Smooth muscle cell (in vitro differentiated cells): ENCODE measurements at regions not wholly inside any gene's neighbourhood (a gene's known extent, or its start where the extent isn't known, plus 50 kb on each side); places are given as distances from the start of the nearest gene placed in this dataset.

Experiments
- DNase-seq: peaks from one replicate; lab custom pipeline; 2025; ENCODE audit not compliant: unreplicated experiment; lab: John Stamatoyannopoulos, UW
- H2AFZ ChIP-seq: fragments of 200-600 bp; sonication (generic); 2 replicates; pipeline ENCODE4 v1.6.0; 2016; ENCODE audit warnings: antibody characterized with exemption, low read depth, mild to moderate bottlenecking
- H3F3A ChIP-seq: fragments of 200-600 bp; sonication (generic); 2 replicates; pipeline ENCODE4 v1.6.0; 2017; ENCODE audit warnings: antibody characterized with exemption, low read depth
- H3K27ac ChIP-seq: fragments of 200-600 bp; sonication (generic); 2 replicates; pipeline ENCODE4 v1.5.1; 2016; ENCODE audit warnings: low read depth, mild to moderate bottlenecking
- H3K27me3 ChIP-seq: fragments of 200-600 bp; sonication (generic); 2 replicates; pipeline ENCODE4 v1.6.1; 2016; ENCODE audit warnings: low read depth, mild to moderate bottlenecking
- H3K36me3 ChIP-seq: fragments of 200-600 bp; sonication (generic); 2 replicates; pipeline ENCODE4 v1.5.1; 2016; ENCODE audit warnings: low read depth
- H3K4me1 ChIP-seq: fragments of 200-600 bp; sonication (generic); 2 replicates; pipeline ENCODE4 v1.5.1; 2016; ENCODE audit warnings: low read depth
- H3K4me2 ChIP-seq: fragments of 200-600 bp; sonication (generic); 2 replicates; pipeline ENCODE4 v1.6.0; 2016; ENCODE audit warnings: mild to moderate bottlenecking
- H3K4me3 ChIP-seq: fragments of 200-600 bp; sonication (generic); 2 replicates; pipeline ENCODE4 v1.5.1; 2016; ENCODE audit warnings: mild to moderate bottlenecking
- H3K79me2 ChIP-seq: fragments of 200-600 bp; sonication (generic); 2 replicates; pipeline ENCODE4 v1.6.0; 2016; ENCODE audit warnings: low read depth, mild to moderate bottlenecking
- H3K9ac ChIP-seq: fragments of 200-600 bp; sonication (generic); 2 replicates; pipeline ENCODE4 v1.6.0; 2016; ENCODE audit warnings: low read depth
- H3K9me3 ChIP-seq: fragments of 200-600 bp; sonication (generic); replicated peaks from 2 replicates; pipeline ENCODE4 v1.5.1; 2016; ENCODE audit warnings: low read depth
- H4K20me1 ChIP-seq: fragments of 200-600 bp; sonication (generic); 2 replicates; pipeline ENCODE4 v1.6.0; 2016; ENCODE audit warnings: low read depth
- WGBS: methylation state at CpG from one replicate; pipeline ENCODE4 v1.1.7; 2016; ENCODE audit warnings: low lambda C conversion rate; 5-methylcytosine and 5-hydroxymethylcytosine counted together
- TF ChIP-seq, protein P1 (sequence below): fragments of 200-600 bp; sonication (generic); IDR thresholded peaks from 2 replicates; pipeline ENCODE4 v1.5.1; 2017; ENCODE audit warnings: borderline replicate concordance, mild to moderate bottlenecking, antibody characterized with exemption; ENCODE audit not compliant: insufficient read depth, poor library complexity, severe bottlenecking

DNA sequence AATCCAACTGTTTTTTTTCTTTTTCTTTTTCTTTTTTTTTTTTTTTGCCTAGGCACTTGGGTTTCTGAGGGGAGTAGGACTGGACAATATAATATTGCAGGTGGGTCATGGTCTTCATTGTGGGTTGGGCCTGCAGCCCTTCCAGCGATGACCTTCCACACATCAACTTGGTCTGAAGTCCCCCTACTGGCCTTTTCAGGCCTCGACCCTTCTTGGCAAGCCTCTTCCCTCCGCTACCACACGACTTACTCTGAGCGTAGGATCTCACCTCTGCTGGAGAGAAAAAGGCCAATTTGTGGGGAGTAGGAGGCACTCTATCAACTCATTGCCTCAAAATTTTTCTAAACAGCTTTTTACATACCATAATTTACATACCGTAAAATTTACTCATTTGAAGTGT, 51.1 kb upstream of the GRIK3 start:
- WGBS, result 57% methylated on average over 6 of the region's 6 CpGs
- TF ChIP-seq, protein P1, sequence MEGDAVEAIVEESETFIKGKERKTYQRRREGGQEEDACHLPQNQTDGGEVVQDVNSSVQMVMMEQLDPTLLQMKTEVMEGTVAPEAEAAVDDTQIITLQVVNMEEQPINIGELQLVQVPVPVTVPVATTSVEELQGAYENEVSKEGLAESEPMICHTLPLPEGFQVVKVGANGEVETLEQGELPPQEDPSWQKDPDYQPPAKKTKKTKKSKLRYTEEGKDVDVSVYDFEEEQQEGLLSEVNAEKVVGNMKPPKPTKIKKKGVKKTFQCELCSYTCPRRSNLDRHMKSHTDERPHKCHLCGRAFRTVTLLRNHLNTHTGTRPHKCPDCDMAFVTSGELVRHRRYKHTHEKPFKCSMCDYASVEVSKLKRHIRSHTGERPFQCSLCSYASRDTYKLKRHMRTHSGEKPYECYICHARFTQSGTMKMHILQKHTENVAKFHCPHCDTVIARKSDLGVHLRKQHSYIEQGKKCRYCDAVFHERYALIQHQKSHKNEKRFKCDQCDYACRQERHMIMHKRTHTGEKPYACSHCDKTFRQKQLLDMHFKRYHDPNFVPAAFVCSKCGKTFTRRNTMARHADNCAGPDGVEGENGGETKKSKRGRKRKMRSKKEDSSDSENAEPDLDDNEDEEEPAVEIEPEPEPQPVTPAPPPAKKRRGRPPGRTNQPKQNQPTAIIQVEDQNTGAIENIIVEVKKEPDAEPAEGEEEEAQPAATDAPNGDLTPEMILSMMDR, result no peak
- H3K9me3 ChIP-seq, result no peaks in the 10 kb centered on the region

DNA sequence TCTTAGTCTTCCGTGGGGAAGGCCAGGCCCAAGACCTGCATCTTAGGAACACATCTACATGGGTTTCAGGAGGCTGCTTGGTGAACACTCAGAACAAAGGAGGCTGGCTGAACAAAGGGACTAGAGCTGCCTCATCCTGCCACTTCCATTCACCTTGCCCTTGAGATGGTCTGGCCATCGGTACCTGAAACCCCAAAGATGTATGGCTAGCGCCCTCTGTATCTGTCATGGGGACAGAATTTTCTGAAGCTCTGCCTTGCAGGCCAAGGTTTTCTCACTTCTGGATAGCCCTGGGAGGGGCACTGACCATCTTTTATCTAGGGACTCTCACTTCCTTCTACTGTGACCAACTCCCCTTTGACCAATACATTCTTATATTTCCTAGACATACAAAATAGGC, 55.4 kb upstream of the GRIK3 start:
- 77% methylated on average over 3 of the region's 3 CpGs for WGBS
- H3K4me2 ChIP-seq, result no peak overlapping the region
- no peaks in the 10 kb centered on the region for H3F3A ChIP-seq
- no peaks in the 10 kb centered on the region for H3K4me1 ChIP-seq
- H3K27ac ChIP-seq, result no peak overlapping the region
- no peak overlapping the region for H3K4me3 ChIP-seq
- DNase-seq, result no peak
- TF ChIP-seq, protein P1, result no peak
- H3K36me3 ChIP-seq, result no peaks in the 10 kb centered on the region
- no peaks in the 10 kb centered on the region for H3K9me3 ChIP-seq
- H3K27me3 ChIP-seq, result peaks cover 72% of the 10 kb centered on the region
- no peak overlapping the region for H2AFZ ChIP-seq
- no peaks in the 10 kb centered on the region for H3K79me2 ChIP-seq
- no peaks in the 10 kb centered on the region for H4K20me1 ChIP-seq
- H3K9ac ChIP-seq, result no peak overlapping the region

More for the DNA sequence above, 51.1 kb upstream of the GRIK3 start:
- Histone ChIP-seq H4K20me1 (no peaks in the 10 kb centered on the region), H3K27ac (no peak overlapping the region), H2AFZ (no peak overlapping the region), H3F3A (no peaks in the 10 kb centered on the region), H3K4me3 (no peak overlapping the region), H3K79me2 (no peaks in the 10 kb centered on the region), H3K4me2 (no peak overlapping the region), H3K36me3 (no peaks in the 10 kb centered on the region), H3K4me1 (no peaks in the 10 kb centered on the region), H3K27me3 (peaks cover 62% of the 10 kb centered on the region), H3K9ac (no peak overlapping the region)
- DNase-seq, result no peak

- TF ChIP-seq, protein P1, result no peak
- H4K20me1 ChIP-seq, result no peaks in the 10 kb centered on the region
- no peaks in the 10 kb centered on the region for H3K79me2 ChIP-seq
- no peaks in the 10 kb centered on the region for H3F3A ChIP-seq
- no peak overlapping the region for H3K27ac ChIP-seq
- H3K4me3 ChIP-seq, result no peak overlapping the region
- H3K9ac ChIP-seq, result no peak overlapping the region
- H3K9me3 ChIP-seq, result no peaks in the 10 kb centered on the region
- H3K27me3 ChIP-seq, result peaks cover 70% of the 10 kb centered on the region
- DNase-seq, result no peak
- H2AFZ ChIP-seq, result no peak overlapping the region
- H3K4me1 ChIP-seq, result no peaks in the 10 kb centered on the region
- H3K36me3 ChIP-seq, result no peaks in the 10 kb centered on the region
- H3K4me2 ChIP-seq, result no peak overlapping the region
- 100% methylated on average over 2 of the region's 2 CpGs for WGBS
These were observed 56.4 kb upstream of the GRIK3 start for GRCh38 chr1:37090671-37091070.

DNA sequence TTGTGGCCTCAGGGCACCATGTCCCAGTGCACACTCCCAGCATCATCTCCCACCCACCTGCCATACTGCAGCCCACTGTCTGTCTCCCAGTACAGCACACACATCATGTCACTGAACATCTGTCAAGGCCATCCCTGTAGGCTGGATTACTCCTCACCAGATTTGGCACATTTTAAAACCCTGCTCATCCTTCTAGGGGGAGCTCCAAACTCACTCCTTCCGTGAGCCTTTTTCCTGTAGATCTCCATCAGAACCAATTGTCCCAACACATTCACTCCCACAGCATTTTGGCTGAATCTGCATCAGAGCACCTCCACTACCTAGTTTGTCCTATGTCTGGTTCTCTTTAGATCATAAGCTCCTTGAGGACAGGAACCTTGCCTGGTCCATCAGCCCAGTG, 58.6 kb upstream of the GRIK3 start:
- 78% methylated on average over 1 of the region's 1 CpG for WGBS
- H3K27ac ChIP-seq, result no peak overlapping the region
- no peak overlapping the region for H3K4me3 ChIP-seq
- no peak overlapping the region for H3K4me2 ChIP-seq
- no peaks in the 10 kb centered on the region for H4K20me1 ChIP-seq
- H2AFZ ChIP-seq, result no peak overlapping the region
- TF ChIP-seq, protein P1, result no peak
- no peaks in the 10 kb centered on the region for H3K79me2 ChIP-seq
- peaks cover 49% of the 10 kb centered on the region for H3K27me3 ChIP-seq
- DNase-seq, result no peak
- no peak overlapping the region for H3K9ac ChIP-seq
- no peaks in the 10 kb centered on the region for H3K4me1 ChIP-seq
- no peaks in the 10 kb centered on the region for H3K36me3 ChIP-seq
- no peaks in the 10 kb centered on the region for H3K9me3 ChIP-seq
- H3F3A ChIP-seq, result no peaks in the 10 kb centered on the region
